IMR-90 (cell line): ENCODE measurements at regions not wholly inside any gene's neighbourhood (a gene's known extent, or its start where the extent isn't known, plus 50 kb on each side); places are given as distances from the start of the nearest gene placed in this dataset.

Experiments
- ATAC-seq: fragments of 200-7000 bp; cut with Tn5 transposase; 2 replicates; pipeline ENCODE4 v1.9.1; 2020; ENCODE audit warnings: low read depth, mild to moderate bottlenecking, moderate library complexity
- BruUV-seq: library from RNA; stranded (reverse); fragments of 400-500 nt; replicated peaks from 2 replicates; lab custom pipeline; 2021; lab: Mats Ljungman, UMichigan
- CTCF ChIA-PET: fragments of 300-600 bp; formaldehyde crosslinking; extraction: SDS; loops from one replicate; lab custom pipeline; 2021; ENCODE audit warnings: antibody characterized with exemption; lab: Yijun Ruan, JAX
- POLR2A ChIA-PET: fragments of 300-600 bp; sonication (Branson Sonifier 250); formaldehyde crosslinking; loops from one replicate; lab custom pipeline; 2022; ENCODE audit warnings: antibody characterized with exemption; ENCODE audit not compliant: unreplicated experiment; lab: Charles Lee
- DNase-seq: peaks from one replicate; pipeline ENCODE4 v3.0.0; 2013
- H2AFZ ChIP-seq: replicated peaks from 2 replicates; pipeline ENCODE3; 2013; ENCODE audit warnings: low read length, mild to moderate bottlenecking; ENCODE audit not compliant: poor library complexity
- H2AK5ac ChIP-seq: 2 replicates; pipeline ENCODE4 v1.6.1; 2013; ENCODE audit warnings: low read depth, low read length, inconsistent platforms
- H2AK9ac ChIP-seq: replicated peaks from 2 replicates; pipeline ENCODE3; 2013; ENCODE audit warnings: mild to moderate bottlenecking, low read depth, low read length, moderate library complexity; ENCODE audit not compliant: poor library complexity
- H2BK120ac ChIP-seq: 2 replicates; pipeline ENCODE4 v1.6.1; 2013; ENCODE audit warnings: low read depth, low read length, inconsistent platforms
- H2BK15ac ChIP-seq: 3 replicates; pipeline ENCODE4 v1.6.1; 2013; ENCODE audit warnings: low read depth, low read length, inconsistent platforms
- H2BK20ac ChIP-seq: 2 replicates; pipeline ENCODE4 v1.6.1; 2013; ENCODE audit warnings: low read depth, mild to moderate bottlenecking, inconsistent platforms, low read length, moderate library complexity
- H2BK5ac ChIP-seq: 2 replicates; pipeline ENCODE4 v1.6.1; 2013; ENCODE audit warnings: mild to moderate bottlenecking, low read depth, low read length, inconsistent platforms; ENCODE audit not compliant: poor library complexity, severe bottlenecking
- H3K14ac ChIP-seq: replicated peaks from 2 replicates; pipeline ENCODE4 v1.6.1; 2013; ENCODE audit warnings: low read depth, low read length, inconsistent platforms
- H3K18ac ChIP-seq: 2 replicates; pipeline ENCODE4 v1.6.1; 2013; ENCODE audit warnings: low read depth, low read length, control low read depth
- H3K23ac ChIP-seq: 2 replicates; pipeline ENCODE4 v1.6.1; 2013; ENCODE audit warnings: low read depth, low read length, inconsistent platforms
- H3K27ac ChIP-seq: 2 replicates; pipeline ENCODE4 v1.5.1; 2013; ENCODE audit warnings: mild to moderate bottlenecking, control low read depth, low read length; ENCODE audit not compliant: insufficient read depth
- H3K27me3 ChIP-seq: 2 replicates; pipeline ENCODE4 v1.6.1; 2013; ENCODE audit warnings: low read length; ENCODE audit not compliant: control insufficient read depth, insufficient read depth
- H3K36me3 ChIP-seq: 2 replicates; pipeline ENCODE4 v1.6.1; 2013; ENCODE audit warnings: low read length, mixed read lengths; ENCODE audit not compliant: control insufficient read depth, insufficient read depth
- H3K4ac ChIP-seq: 2 replicates; pipeline ENCODE4 v1.6.1; 2013; ENCODE audit warnings: low read depth, low read length, inconsistent platforms
- H3K4me1 ChIP-seq: 2 replicates; pipeline ENCODE4 v1.6.1; 2013; ENCODE audit warnings: low read length, mixed read lengths; ENCODE audit not compliant: control insufficient read depth, insufficient read depth
- H3K4me2 ChIP-seq: 2 replicates; pipeline ENCODE4 v1.6.1; 2013; ENCODE audit warnings: low read depth, mild to moderate bottlenecking, control low read depth, low read length, moderate library complexity
- H3K4me3 ChIP-seq: 2 replicates; pipeline ENCODE4 v1.5.1; 2013; ENCODE audit warnings: low read depth, mild to moderate bottlenecking, control low read depth, low read length, moderate library complexity; ENCODE audit not compliant: insufficient read depth
- H3K56ac ChIP-seq: 2 replicates; pipeline ENCODE4 v1.6.1; 2013; ENCODE audit warnings: low read length, inconsistent platforms; ENCODE audit not compliant: insufficient read depth; ENCODE audit errors: extremely low read depth
- H3K79me1 ChIP-seq, 2 experiments: 2 replicates each; pipeline ENCODE4 v1.6.1; 2013; ENCODE audit warnings: low read length in 2 of 2, inconsistent platforms in 1 of 2, low read depth in 1 of 2
- H3K9ac ChIP-seq: 2 replicates; pipeline ENCODE4 v1.6.1; 2013; ENCODE audit warnings: low read depth, low read length, control low read depth
- H3K9me1 ChIP-seq: 2 replicates; pipeline ENCODE4 v1.6.1; 2013; ENCODE audit warnings: low read length, inconsistent platforms; ENCODE audit not compliant: insufficient read depth
- H3K9me3 ChIP-seq: 2 replicates; pipeline ENCODE4 v1.6.1; 2013; ENCODE audit warnings: low read length; ENCODE audit not compliant: control insufficient read depth, insufficient read depth
- H4K20me1 ChIP-seq: 2 replicates; pipeline ENCODE4 v1.6.1; 2013; ENCODE audit warnings: low read length, inconsistent platforms; ENCODE audit not compliant: insufficient read depth
- H4K5ac ChIP-seq: 2 replicates; pipeline ENCODE4 v1.6.1; 2013; ENCODE audit warnings: mild to moderate bottlenecking, low read depth, low read length, control low read depth
- H4K8ac ChIP-seq, 2 experiments: 2 replicates each; pipeline ENCODE4 v1.6.1; 2013; ENCODE audit warnings: low read depth in 2 of 2, low read length in 2 of 2, control low read depth in 1 of 2, inconsistent platforms in 1 of 2
- H4K91ac ChIP-seq: 2 replicates; pipeline ENCODE4 v1.6.1; 2013; ENCODE audit warnings: low read depth, low read length, inconsistent platforms; ENCODE audit not compliant: insufficient read depth
- BHLHE40 ChIP-seq: fragments of 150-350 bp; IDR thresholded peaks from 2 replicates; pipeline ENCODE4 v1.6.1; 2016; ENCODE audit warnings: mild to moderate bottlenecking, low read depth, low read length
- CEBPB ChIP-seq: IDR thresholded peaks from 2 replicates; pipeline ENCODE4 v1.6.1; 2012; ENCODE audit warnings: low read depth, low read length, improper control_type of control experiment
- CHD1 ChIP-seq: IDR thresholded peaks from 2 replicates; pipeline ENCODE4 v1.6.1; 2012; ENCODE audit warnings: low read depth, low read length, improper control_type of control experiment
- ELK1 ChIP-seq: fragments of 150-350 bp; IDR thresholded peaks from 2 replicates; pipeline ENCODE4 v1.6.1; 2016; ENCODE audit warnings: low read depth, mild to moderate bottlenecking, low read length, moderate library complexity, borderline replicate concordance
- FOS ChIP-seq: fragments of 150-350 bp; IDR thresholded peaks from 2 replicates; pipeline ENCODE4 v1.6.1; 2016; ENCODE audit warnings: low read depth, low read length
- MXI1 ChIP-seq: IDR thresholded peaks from 2 replicates; pipeline ENCODE4 v1.6.1; 2012; ENCODE audit warnings: low read depth, mild to moderate bottlenecking, low read length, moderate library complexity, borderline replicate concordance
- POLR2A ChIP-seq: IDR thresholded peaks from 2 replicates; pipeline ENCODE4 v1.6.1; 2012; ENCODE audit warnings: mild to moderate bottlenecking, low read depth, low read length
- RCOR1 ChIP-seq: IDR thresholded peaks from 2 replicates; pipeline ENCODE4 v1.6.1; 2012; ENCODE audit warnings: mild to moderate bottlenecking, low read length, improper control_type of control experiment; ENCODE audit not compliant: insufficient replicate concordance
- RFX5 ChIP-seq: IDR thresholded peaks from 2 replicates; pipeline ENCODE4 v1.8.0; 2012; ENCODE audit warnings: low read depth, mild to moderate bottlenecking, low read length, moderate library complexity
- SMC3 ChIP-seq: fragments of 150-350 bp; IDR thresholded peaks from 2 replicates; pipeline ENCODE4 v1.6.1; 2016; ENCODE audit warnings: low read depth, mild to moderate bottlenecking, antibody characterized with exemption, low read length, moderate library complexity
- USF2 ChIP-seq: fragments of 150-350 bp; IDR thresholded peaks from 2 replicates; pipeline ENCODE4 v1.6.1; 2017; ENCODE audit warnings: mild to moderate bottlenecking, antibody characterized with exemption, low read length, low read depth
- WGBS, 2 experiments: methylation state at CpG; one replicate each; pipeline versions ENCODE4 v1.1.5 to v1.1.7; 2013; ENCODE audit warnings: missing lambda C conversion rate in 2 of 2; ENCODE audit not compliant: insufficient read length in 1 of 2; ENCODE audit errors: extremely low coverage in 2 of 2; 5-methylcytosine and 5-hydroxymethylcytosine counted together
- dilution Hi-C: fragments of 300-500 bp; cut with HindIII; formaldehyde crosslinking; loops from one replicate; pipeline ENCODE4 v1.14.3; 2018; ENCODE audit warnings: low sequenced_read_pairs; ENCODE audit not compliant: unreplicated experiment
- in situ Hi-C: fragments of 300-500 bp; cut with MboI; formaldehyde crosslinking; loops from 3 replicates; pipeline ENCODE4 v1.14.3; 2019; ENCODE audit warnings: low sequenced_read_pairs, inconsistent platforms, mixed read lengths
- intact Hi-C: fragments of 100-400 bp; cut with micrococcal nuclease; formaldehyde crosslinking; loops from 2 replicates; pipeline ENCODE4 v1.10.0; 2022

DNA sequence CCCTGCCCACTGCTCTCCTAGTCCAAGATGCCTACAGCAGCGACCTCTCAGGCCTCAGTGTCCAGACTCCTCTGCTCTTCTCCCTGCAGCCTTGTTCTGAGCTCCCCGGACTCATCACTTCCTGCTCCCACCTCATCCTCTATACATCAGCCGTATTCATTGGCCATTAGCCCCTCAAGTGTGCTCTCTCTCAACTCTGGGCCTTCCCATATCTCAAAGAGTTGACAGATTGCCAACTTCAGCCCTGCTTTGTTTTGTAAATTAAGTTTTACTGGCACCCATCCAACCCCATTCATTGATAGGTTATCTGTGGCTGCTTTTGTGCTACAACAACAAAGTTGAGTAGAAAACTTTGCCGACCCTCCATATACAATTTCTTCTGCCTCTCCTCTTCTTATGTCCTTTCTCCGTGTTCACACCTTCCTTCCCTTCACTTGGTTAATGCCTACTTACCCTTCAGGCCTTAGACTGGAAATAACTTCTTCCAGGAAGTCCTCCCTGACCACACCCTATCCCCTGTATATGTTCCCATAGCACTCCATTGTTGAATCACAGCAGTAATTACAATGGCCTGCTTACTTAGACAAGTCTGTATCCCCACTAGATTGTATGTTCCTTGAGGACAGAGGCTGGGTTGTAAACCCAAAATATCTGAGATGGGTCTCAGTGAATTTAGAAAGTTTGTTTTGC is 63.4 kb upstream of the TANC2 start:
- H2BK15ac ChIP-seq, result no peak overlapping the region
- H2BK20ac ChIP-seq, result no peak overlapping the region
- H3K23ac ChIP-seq, result no peak overlapping the region
- no peak overlapping the region for H3K27ac ChIP-seq
- H3K4me1 ChIP-seq, result no peaks in the 10 kb centered on the region
- ATAC-seq (no peak), DNase-seq (no peak)
- no peaks in the 10 kb centered on the region for H3K9me3 ChIP-seq
- H3K14ac ChIP-seq, result no peak overlapping the region; the same call in 1 of the 2 replicates
- H2AK9ac ChIP-seq, result no peak overlapping the region
- no peaks in the 10 kb centered on the region for H3K9me1 ChIP-seq
- peaks cover 2% of the 10 kb centered on the region; the same call in 1 of the 2 replicates for H3K27me3 ChIP-seq
- POLR2A ChIA-PET, result no interaction called here
- TF ChIP-seq CEBPB (no peak), SMC3 (no peak), RFX5 (no peak), RCOR1 (no peak), CHD1 (no peak), MXI1 (no peak), BHLHE40 (no peak), POLR2A (no peak), FOS (no peak), USF2 (no peak), ELK1 (no peak)
- no peaks in the 10 kb centered on the region for H4K20me1 ChIP-seq
- H3K56ac ChIP-seq, result no peak overlapping the region
- no peak overlapping the region for H4K8ac ChIP-seq
- WGBS, 2 experiments, result 64% methylated on average over 3 of the region's 5 CpGs; no CpG with 5 or more reads in 1 of the 2 experiments
- H3K79me1 ChIP-seq, result no peaks in the 10 kb centered on the region
- peak overlapping the region; percentile 33; the same call in 1 of the 2 replicates for H3K4ac ChIP-seq
- peak overlapping the region; percentile 15 for H2AFZ ChIP-seq
- H4K91ac ChIP-seq, result no peak overlapping the region
- H3K4me2 ChIP-seq, result no peak overlapping the region
- no TSS peak for BruUV-seq
- no peak overlapping the region for H3K9ac ChIP-seq
- H3K18ac ChIP-seq, result no peak overlapping the region
- H2AK5ac ChIP-seq, result no peak overlapping the region
- H2BK120ac ChIP-seq, result no peak overlapping the region
- H2BK5ac ChIP-seq, result no peak overlapping the region
- dilution Hi-C loops (no loop called here), intact Hi-C loops (no loop called here), in situ Hi-C loops (no loop called here)
- H4K5ac ChIP-seq, result no peak overlapping the region
- CTCF ChIA-PET, result no interaction called here
- no peak overlapping the region for H3K4me3 ChIP-seq
- no peaks in the 10 kb centered on the region for H3K36me3 ChIP-seq
